OCI-LY1 (cell line): ENCODE measurements at regions not wholly inside any gene's neighbourhood (a gene's known extent, or its start where the extent isn't known, plus 50 kb on each side); places are given as distances from the start of the nearest gene placed in this dataset.

ENCODE experiments used
- CTCF ChIP-seq: fragments of 200-600 bp; sonication (generic), shearing (Covaris generic); IDR thresholded peaks from 2 replicates; pipeline ENCODE4 v1.5.1; 2017; ENCODE audit warnings: mild to moderate bottlenecking, antibody characterized with exemption, low read length, moderate library complexity, mixed read lengths
- EZH2 ChIP-seq: fragments of 200-600 bp; sonication (generic), shearing (Covaris generic); IDR thresholded peaks from 2 replicates; pipeline ENCODE4 v1.8.0; 2017; ENCODE audit warnings: borderline replicate concordance, mixed run types, mild to moderate bottlenecking, antibody characterized with exemption, low read length, moderate library complexity, mixed read lengths

GRCh38 chr11:70838198-70838597 is 414.2 kb downstream of the SHANK2 start:
- TF ChIP-seq CTCF (no peak), EZH2 (no peak)
